HG03108 (cell line): ENCODE measurements at regions not wholly inside any gene's neighbourhood (a gene's known extent, or its start where the extent isn't known, plus 50 kb on each side); places are given as distances from the start of the nearest gene placed in this dataset.

Experiments
- ATAC-seq: cut with Tn5 transposase; IDR thresholded peaks from one replicate; pipeline ENCODE4 v1.9.1; 2021; ENCODE audit warnings: moderate library complexity; ENCODE audit not compliant: unreplicated experiment

- ATAC-seq: no peak
These were observed 118.1 kb upstream of the PRDM1 start for GRCh38 chr6:105967917-105968602.

- ATAC-seq: no peak
These were observed 119.7 kb upstream of the PRDM1 start for GRCh38 chr6:105966481-105966880.

- ATAC-seq: no peak
These were observed 121.0 kb upstream of the PRDM1 start for GRCh38 chr6:105964979-105965760.

GRCh38 chr6:105954148-105954547, 132.0 kb upstream of the PRDM1 start:
- no peak for ATAC-seq

- ATAC-seq: no peak
These were observed 133.1 kb upstream of the PRDM1 start for GRCh38 chr6:105952772-105953690.

- no peak for ATAC-seq
These were observed 133.8 kb upstream of the PRDM1 start for GRCh38 chr6:105952326-105952725.

GRCh38 chr6:105951322-105951721, 134.8 kb upstream of the PRDM1 start:
- no peak for ATAC-seq

GRCh38 chr6:105949869-105950268, 136.3 kb upstream of the PRDM1 start:
- no peak for ATAC-seq

GRCh38 chr6:105943514-105943913, 142.6 kb upstream of the PRDM1 start:
- no peak for ATAC-seq

- no peak for ATAC-seq
These were observed 144.3 kb upstream of the PRDM1 start for GRCh38 chr6:105941621-105942412.

GRCh38 chr6:105940990-105941389, 145.1 kb upstream of the PRDM1 start:
- no peak for ATAC-seq

- ATAC-seq: no peak
These were observed 149.2 kb upstream of the PRDM1 start for GRCh38 chr6:105936972-105937371.

GRCh38 chr6:105935416-105935815, 150.7 kb upstream of the PRDM1 start:
- no peak for ATAC-seq

GRCh38 chr6:105934708-105935107, 151.4 kb upstream of the PRDM1 start:
- no peak for ATAC-seq

- no peak for ATAC-seq
These were observed 153.7 kb upstream of the PRDM1 start for GRCh38 chr6:105932440-105932839.

- ATAC-seq: no peak
These were observed 156.5 kb upstream of the PRDM1 start for GRCh38 chr6:105929626-105930025.

GRCh38 chr6:105926318-105926717, 159.8 kb upstream of the PRDM1 start:
- no peak for ATAC-seq

- ATAC-seq: no peak
These were observed 160.4 kb upstream of the PRDM1 start for GRCh38 chr6:105925706-105926105.

- ATAC-seq: no peak
These were observed 164.4 kb upstream of the PRDM1 start for GRCh38 chr6:105921781-105922180.

GRCh38 chr6:105920071-105920470, 166.1 kb upstream of the PRDM1 start:
- ATAC-seq: no peak
